A549 (cell line): ENCODE measurements at regions not wholly inside any gene's neighbourhood (a gene's known extent, or its start where the extent isn't known, plus 50 kb on each side); places are given as distances from the start of the nearest gene placed in this dataset.

ENCODE experiments used
- ATAC-seq, 2 experiments: fragments of 200-7000 bp in 1 of 2; fragments of >200 bp in 1 of 2; cut with Nextera tagmentation in 1 of 2; cut with Tn5 transposase in 1 of 2; 3 replicates each; pipeline versions ENCODE4 v1.8.0 to v1.9.1; 2018 to 2020; ENCODE audit warnings: mild to moderate bottlenecking in 1 of 2, moderate library complexity in 1 of 2
- CTCF ChIA-PET: fragments of 300-600 bp; sonication (Branson Sonifier 250); formaldehyde crosslinking; extraction: SDS; loops from one replicate; lab custom pipeline; 2021; ENCODE audit warnings: antibody characterized with exemption, inconsistent platforms; lab: Yijun Ruan, JAX
- POLR2A ChIA-PET: fragments of 350-600 bp; formaldehyde crosslinking; extraction: SDS; loops from one replicate; lab custom pipeline; 2021; ENCODE audit warnings: antibody characterized with exemption, inconsistent platforms; lab: Yijun Ruan, JAX
- DNase-seq, 2 experiments: peaks; one replicate each; pipeline versions ENCODE4 v3.0.0 to v3.0.0-alpha.2; 2011 to 2016; ENCODE audit warnings: low read depth in 1 of 2, low spot score in 1 of 2
- FAIRE-seq: peaks from 2 replicates; lab custom pipeline; 2011; peaks lifted over from hg19 to GRCh38; lab: Jason Lieb, UNC
- H3K27ac ChIP-seq, 2 experiments: fragments of >200 bp; sonication (Bioruptor Twin); formaldehyde crosslinking; 3 replicates each; pipeline ENCODE4 v1.5.1; 2016 to 2017
- H3K4me1 ChIP-seq: fragments of >200 bp; sonication (Bioruptor Twin); formaldehyde crosslinking; 3 replicates; pipeline ENCODE4 v1.6.1; 2016
- H3K4me2 ChIP-seq: fragments of >200 bp; sonication (Bioruptor Twin); formaldehyde crosslinking; 3 replicates; pipeline ENCODE4 v1.6.1; 2016
- H3K4me3 ChIP-seq: fragments of >200 bp; sonication (Bioruptor Twin); formaldehyde crosslinking; 3 replicates; pipeline ENCODE4 v1.5.1; 2016
- H3K9me3 ChIP-seq: fragments of >200 bp; sonication (Bioruptor Twin); formaldehyde crosslinking; 3 replicates; pipeline ENCODE4 v1.6.1; 2016
- CBX2 ChIP-seq: fragments of 200-600 bp; sonication (generic); IDR thresholded peaks from 2 replicates; pipeline ENCODE4 v1.6.1; 2016; ENCODE audit warnings: low read depth, mild to moderate bottlenecking, borderline replicate concordance
- CBX8 ChIP-seq: fragments of 200-600 bp; sonication (generic); IDR thresholded peaks from 2 replicates; pipeline ENCODE4 v1.6.1; 2016
- CHD2 ChIP-seq: fragments of 150-350 bp; IDR thresholded peaks from 2 replicates; pipeline ENCODE4 v1.6.1; 2014; ENCODE audit warnings: low read length; ENCODE audit not compliant: partially characterized antibody
- CHD4 ChIP-seq: fragments of 200-600 bp; sonication (generic); IDR thresholded peaks from 2 replicates; pipeline ENCODE4 v1.6.1; 2016; ENCODE audit warnings: antibody characterized with exemption, mild to moderate bottlenecking, borderline replicate concordance
- EHF ChIP-seq: fragments of 250-450 bp; sonication (Bioruptor Pico); IDR thresholded peaks from 2 replicates; pipeline ENCODE4 v1.5.0; 2020; ENCODE audit warnings: mild to moderate bottlenecking
- ESRRA ChIP-seq: fragments of 150-350 bp; IDR thresholded peaks from 2 replicates; pipeline ENCODE4 v1.6.1; 2014; ENCODE audit warnings: mild to moderate bottlenecking, low read length, borderline replicate concordance
- GATA3 ChIP-seq: IDR thresholded peaks from 2 replicates; pipeline ENCODE4 v1.6.1; 2012; ENCODE audit warnings: borderline replicate concordance
- HDAC2 ChIP-seq: fragments of 200-600 bp; sonication (generic); IDR thresholded peaks from 2 replicates; pipeline ENCODE4 v1.6.1; 2016
- HEYL ChIP-seq: fragments of 250-450 bp; sonication (Bioruptor Pico); IDR thresholded peaks from 2 replicates; pipeline ENCODE4 v1.8.0; 2021; ENCODE audit warnings: mild to moderate bottlenecking, moderate library complexity
- HOXA7 ChIP-seq: fragments of 250-450 bp; sonication (Bioruptor Pico); IDR thresholded peaks from 2 replicates; pipeline ENCODE4 v1.5.0; 2020; ENCODE audit warnings: mild to moderate bottlenecking, moderate library complexity
- HOXB13 ChIP-seq: fragments of 250-450 bp; sonication (Bioruptor Pico); IDR thresholded peaks from 2 replicates; pipeline ENCODE4 v1.5.0; 2020; ENCODE audit warnings: low read depth, mild to moderate bottlenecking, moderate library complexity
- HOXB5 ChIP-seq: fragments of 250-450 bp; sonication (Bioruptor Pico); IDR thresholded peaks from 2 replicates; pipeline ENCODE4 v1.5.0; 2020; ENCODE audit warnings: mild to moderate bottlenecking, moderate library complexity
- JUNB ChIP-seq: fragments of >200 bp; sonication (Bioruptor Twin); formaldehyde crosslinking; IDR thresholded peaks from 2 replicates; pipeline ENCODE4 v1.6.1; 2016
- KDM5A ChIP-seq: fragments of 200-600 bp; sonication (generic); IDR thresholded peaks from 2 replicates; pipeline ENCODE4 v1.6.1; 2016; ENCODE audit warnings: antibody characterized with exemption, mild to moderate bottlenecking
- NPAS2 ChIP-seq: fragments of 250-450 bp; sonication (Bioruptor Pico); IDR thresholded peaks from 2 replicates; pipeline ENCODE4 v1.8.0; 2022; ENCODE audit warnings: mild to moderate bottlenecking, moderate library complexity, borderline replicate concordance
- NR3C1 ChIP-seq: fragments of >200 bp; sonication (Bioruptor Twin); formaldehyde crosslinking; IDR thresholded peaks from 3 replicates; pipeline ENCODE4 v1.6.1; 2017
- PHF8 ChIP-seq: fragments of 200-600 bp; sonication (generic); IDR thresholded peaks from 2 replicates; pipeline ENCODE4 v1.6.1; 2016; ENCODE audit warnings: low read depth, mild to moderate bottlenecking, antibody characterized with exemption, moderate library complexity, borderline replicate concordance
- RARB ChIP-seq: fragments of 250-450 bp; sonication (Bioruptor Pico); IDR thresholded peaks from 2 replicates; pipeline ENCODE4 v1.8.0; 2021; ENCODE audit warnings: mild to moderate bottlenecking, moderate library complexity
- RCOR1 ChIP-seq: fragments of 150-350 bp; IDR thresholded peaks from 2 replicates; pipeline ENCODE4 v1.6.1; 2014; ENCODE audit warnings: antibody characterized with exemption, low read length, low read depth
- SREBF2 ChIP-seq: fragments of 450-650 bp; IDR thresholded peaks from 2 replicates; pipeline ENCODE4 v1.6.1; 2014; ENCODE audit warnings: mild to moderate bottlenecking, moderate library complexity
- ZNF302 ChIP-seq: fragments of 250-450 bp; sonication (Bioruptor Pico); IDR thresholded peaks from 2 replicates; pipeline ENCODE4 v1.9.0; 2021; ENCODE audit warnings: inconsistent platforms, mild to moderate bottlenecking, moderate library complexity
- WGBS: methylation state at CpG from one replicate; pipeline ENCODE4 v1.1.6; 2017; ENCODE audit errors: missing lambda C conversion rate; 5-methylcytosine and 5-hydroxymethylcytosine counted together
- TF ChIP-seq, protein P1 (sequence below): fragments of 250-450 bp; sonication (Bioruptor Pico); IDR thresholded peaks from 2 replicates; pipeline ENCODE4 v1.5.0; 2021; ENCODE audit warnings: mild to moderate bottlenecking, moderate library complexity, borderline replicate concordance
- TF ChIP-seq, protein P2 (sequence below): IDR thresholded peaks from 2 replicates; pipeline ENCODE4 v1.6.1; 2012
- TF ChIP-seq, protein P3 (sequence below): fragments of >200 bp; sonication (Bioruptor Twin); formaldehyde crosslinking; IDR thresholded peaks from 2 replicates; pipeline ENCODE4 v1.6.1; 2016
- TF ChIP-seq, protein P4 (sequence below): fragments of 200-600 bp; sonication (generic); IDR thresholded peaks from 2 replicates; pipeline ENCODE4 v1.6.1; 2016; ENCODE audit warnings: antibody characterized with exemption, mild to moderate bottlenecking, moderate library complexity
- TF ChIP-seq, protein P5 (sequence below): IDR thresholded peaks from 2 replicates; pipeline ENCODE4 v1.6.1; 2012

DNA sequence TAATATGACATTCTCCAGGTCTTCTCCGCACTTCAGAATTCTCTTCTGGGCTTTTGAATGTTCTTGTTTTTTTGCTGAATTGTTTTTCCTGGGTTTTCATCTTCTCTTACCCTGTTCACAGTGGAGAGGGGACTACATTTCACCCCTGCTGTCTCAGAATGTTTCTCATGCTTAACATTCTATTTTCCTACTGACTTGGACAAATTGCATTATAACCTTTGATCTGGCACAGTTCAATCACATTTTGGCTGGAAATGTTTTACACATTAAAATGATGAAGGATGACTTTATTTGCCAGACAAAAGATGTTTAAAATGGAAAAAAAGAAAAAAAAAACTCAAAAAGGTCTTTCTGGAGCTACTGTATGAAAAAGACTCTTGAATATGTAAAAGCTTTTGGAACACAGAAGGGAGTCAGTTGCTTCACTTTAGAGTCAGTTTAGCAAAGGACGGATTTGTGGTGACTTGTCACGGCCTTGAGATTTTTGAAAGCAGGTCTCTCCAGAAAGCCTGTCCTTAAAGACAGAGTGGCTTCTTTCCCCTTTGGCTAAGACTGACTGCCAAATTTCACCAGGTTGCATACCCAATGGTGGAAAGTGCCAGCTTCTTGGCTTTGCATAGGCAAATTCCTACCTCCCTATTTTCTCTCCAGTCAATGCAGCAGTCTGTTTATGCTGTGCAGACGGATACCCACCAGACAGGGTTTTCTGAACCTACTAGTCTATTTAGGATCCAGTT is 401.0 kb upstream of the TBL1XR1 start:
- Histone ChIP-seq H3K4me1 (peaks cover 60% of the 10 kb centered on the region), H3K4me2 (no peak overlapping the region), H3K4me3 (no peak overlapping the region), H3K27ac (peak overlapping the region in 1 of 2 experiments; percentile 75; a peak in 3 of 6 replicates), H3K9me3 (no peaks in the 10 kb centered on the region)
- DNase-seq (no peak), ATAC-seq (no peak), FAIRE-seq (no peak)
- TF ChIP-seq RARB (CRISPR knock-in tag), result no peak
- TF ChIP-seq, protein P1, sequence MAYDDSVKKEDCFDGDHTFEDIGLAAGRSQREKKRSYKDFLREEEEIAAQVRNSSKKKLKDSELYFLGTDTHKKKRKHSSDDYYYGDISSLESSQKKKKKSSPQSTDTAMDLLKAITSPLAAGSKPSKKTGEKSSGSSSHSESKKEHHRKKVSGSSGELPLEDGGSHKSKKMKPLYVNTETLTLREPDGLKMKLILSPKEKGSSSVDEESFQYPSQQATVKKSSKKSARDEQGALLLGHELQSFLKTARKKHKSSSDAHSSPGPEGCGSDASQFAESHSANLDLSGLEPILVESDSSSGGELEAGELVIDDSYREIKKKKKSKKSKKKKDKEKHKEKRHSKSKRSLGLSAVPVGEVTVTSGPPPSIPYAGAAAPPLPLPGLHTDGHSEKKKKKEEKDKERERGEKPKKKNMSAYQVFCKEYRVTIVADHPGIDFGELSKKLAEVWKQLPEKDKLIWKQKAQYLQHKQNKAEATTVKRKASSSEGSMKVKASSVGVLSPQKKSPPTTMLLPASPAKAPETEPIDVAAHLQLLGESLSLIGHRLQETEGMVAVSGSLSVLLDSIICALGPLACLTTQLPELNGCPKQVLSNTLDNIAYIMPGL, result no peak
- no peak for TF ChIP-seq JUNB
- no peak for TF ChIP-seq CHD4
- TF ChIP-seq EHF, result no peak
- no peak for TF ChIP-seq ZNF302
- TF ChIP-seq CHD2, result no peak
- TF ChIP-seq GATA3, result no peak
- no peak for TF ChIP-seq ESRRA
- no peak for TF ChIP-seq CBX2
- TF ChIP-seq, protein P2, sequence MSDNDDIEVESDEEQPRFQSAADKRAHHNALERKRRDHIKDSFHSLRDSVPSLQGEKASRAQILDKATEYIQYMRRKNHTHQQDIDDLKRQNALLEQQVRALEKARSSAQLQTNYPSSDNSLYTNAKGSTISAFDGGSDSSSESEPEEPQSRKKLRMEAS, result no peak
- no peak for TF ChIP-seq SREBF2
- no peak for TF ChIP-seq HOXA7 (CRISPR knock-in tag)
- TF ChIP-seq KDM5A, result no peak
- no peak for TF ChIP-seq NR3C1
- no peak for TF ChIP-seq HDAC2
- TF ChIP-seq HOXB13 (CRISPR knock-in tag), result no peak
- TF ChIP-seq, protein P3, sequence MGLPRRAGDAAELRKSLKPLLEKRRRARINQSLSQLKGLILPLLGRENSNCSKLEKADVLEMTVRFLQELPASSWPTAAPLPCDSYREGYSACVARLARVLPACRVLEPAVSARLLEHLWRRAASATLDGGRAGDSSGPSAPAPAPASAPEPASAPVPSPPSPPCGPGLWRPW, result no peak
- ChIA-PET POLR2A (no interaction called here), CTCF (no interaction called here)
- 89% methylated on average over 4 of the region's 4 CpGs for WGBS

DNA sequence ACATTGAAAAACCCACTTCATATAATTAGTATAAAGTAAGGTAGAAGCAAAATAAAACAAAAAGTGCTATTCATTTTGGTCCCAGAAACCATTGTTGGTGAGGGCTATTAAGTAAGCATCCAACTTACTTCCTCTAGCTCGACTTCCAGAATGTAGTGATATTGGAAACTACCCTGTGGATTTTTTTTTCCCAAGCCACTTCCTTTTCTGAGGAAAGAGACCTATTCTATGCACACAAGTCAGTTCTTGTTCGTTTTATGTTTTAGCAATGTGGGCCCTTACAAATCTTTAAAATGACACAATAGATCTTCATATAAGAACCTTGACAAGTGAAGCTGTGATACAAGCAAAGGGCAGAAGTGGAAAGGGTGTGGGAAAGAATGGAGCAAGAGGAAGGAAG is 402.0 kb upstream of the TBL1XR1 start:
- ChIA-PET POLR2A (no interaction called here), CTCF (no interaction called here)
- H3K4me1 ChIP-seq, result peaks cover 50% of the 10 kb centered on the region

DNA sequence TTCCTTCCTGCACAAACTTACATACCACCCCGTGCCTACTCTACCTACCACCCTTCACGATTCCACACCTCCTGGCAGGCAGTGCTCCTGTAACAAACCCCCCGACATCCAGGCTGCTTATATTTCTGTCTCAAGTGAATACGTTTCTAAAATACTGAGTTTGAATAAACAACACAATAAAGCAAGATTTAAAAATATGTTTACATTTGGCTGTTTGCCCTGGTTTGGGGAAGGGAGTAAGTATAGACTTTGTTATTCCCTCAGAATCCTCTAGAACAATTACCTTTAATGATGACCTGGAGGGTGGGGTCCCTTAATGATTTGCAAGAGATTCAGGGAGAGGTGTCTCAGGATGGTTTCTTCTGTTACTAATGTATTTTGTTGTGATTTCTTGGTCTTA is 402.6 kb upstream of the TBL1XR1 start:
- POLR2A ChIA-PET, result no interaction called here
- peak overlapping the region in 1 of 2 experiments; percentile 32; a peak in 1 of 6 replicates for H3K27ac ChIP-seq
- CTCF ChIA-PET, result no interaction called here
- ATAC-seq, result no peak
- H3K9me3 ChIP-seq, result no peaks in the 10 kb centered on the region
- no peak for FAIRE-seq
- no peak for DNase-seq
- no peak overlapping the region for H3K4me2 ChIP-seq
- no peak overlapping the region for H3K4me3 ChIP-seq
- H3K4me1 ChIP-seq, result peaks cover 44% of the 10 kb centered on the region
- WGBS, result 85% methylated on average over 4 of the region's 4 CpGs
- TF ChIP-seq, protein P4, sequence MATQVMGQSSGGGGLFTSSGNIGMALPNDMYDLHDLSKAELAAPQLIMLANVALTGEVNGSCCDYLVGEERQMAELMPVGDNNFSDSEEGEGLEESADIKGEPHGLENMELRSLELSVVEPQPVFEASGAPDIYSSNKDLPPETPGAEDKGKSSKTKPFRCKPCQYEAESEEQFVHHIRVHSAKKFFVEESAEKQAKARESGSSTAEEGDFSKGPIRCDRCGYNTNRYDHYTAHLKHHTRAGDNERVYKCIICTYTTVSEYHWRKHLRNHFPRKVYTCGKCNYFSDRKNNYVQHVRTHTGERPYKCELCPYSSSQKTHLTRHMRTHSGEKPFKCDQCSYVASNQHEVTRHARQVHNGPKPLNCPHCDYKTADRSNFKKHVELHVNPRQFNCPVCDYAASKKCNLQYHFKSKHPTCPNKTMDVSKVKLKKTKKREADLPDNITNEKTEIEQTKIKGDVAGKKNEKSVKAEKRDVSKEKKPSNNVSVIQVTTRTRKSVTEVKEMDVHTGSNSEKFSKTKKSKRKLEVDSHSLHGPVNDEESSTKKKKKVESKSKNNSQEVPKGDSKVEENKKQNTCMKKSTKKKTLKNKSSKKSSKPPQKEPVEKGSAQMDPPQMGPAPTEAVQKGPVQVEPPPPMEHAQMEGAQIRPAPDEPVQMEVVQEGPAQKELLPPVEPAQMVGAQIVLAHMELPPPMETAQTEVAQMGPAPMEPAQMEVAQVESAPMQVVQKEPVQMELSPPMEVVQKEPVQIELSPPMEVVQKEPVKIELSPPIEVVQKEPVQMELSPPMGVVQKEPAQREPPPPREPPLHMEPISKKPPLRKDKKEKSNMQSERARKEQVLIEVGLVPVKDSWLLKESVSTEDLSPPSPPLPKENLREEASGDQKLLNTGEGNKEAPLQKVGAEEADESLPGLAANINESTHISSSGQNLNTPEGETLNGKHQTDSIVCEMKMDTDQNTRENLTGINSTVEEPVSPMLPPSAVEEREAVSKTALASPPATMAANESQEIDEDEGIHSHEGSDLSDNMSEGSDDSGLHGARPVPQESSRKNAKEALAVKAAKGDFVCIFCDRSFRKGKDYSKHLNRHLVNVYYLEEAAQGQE, result no peak
- TF ChIP-seq, protein P1, result no peak
- TF ChIP-seq NR3C1 (no peak), ZNF302 (no peak), NPAS2 (no peak), HEYL (CRISPR knock-in tag) (no peak), RCOR1 (no peak), PHF8 (no peak), JUNB (no peak)

More for the DNA sequence above, 402.0 kb upstream of the TBL1XR1 start:
- TF ChIP-seq HOXB5 (CRISPR knock-in tag) (no peak), ESRRA (no peak), JUNB (no peak), ZNF302 (no peak), CBX8 (no peak)
- TF ChIP-seq, protein P5, sequence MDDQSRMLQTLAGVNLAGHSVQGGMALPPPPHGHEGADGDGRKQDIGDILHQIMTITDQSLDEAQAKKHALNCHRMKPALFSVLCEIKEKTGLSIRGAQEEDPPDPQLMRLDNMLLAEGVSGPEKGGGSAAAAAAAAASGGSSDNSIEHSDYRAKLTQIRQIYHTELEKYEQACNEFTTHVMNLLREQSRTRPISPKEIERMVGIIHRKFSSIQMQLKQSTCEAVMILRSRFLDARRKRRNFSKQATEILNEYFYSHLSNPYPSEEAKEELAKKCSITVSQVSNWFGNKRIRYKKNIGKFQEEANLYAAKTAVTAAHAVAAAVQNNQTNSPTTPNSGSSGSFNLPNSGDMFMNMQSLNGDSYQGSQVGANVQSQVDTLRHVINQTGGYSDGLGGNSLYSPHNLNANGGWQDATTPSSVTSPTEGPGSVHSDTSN, result no peak
- 66% methylated on average over 2 of the region's 2 CpGs for WGBS
- no peak overlapping the region for H3K4me2 ChIP-seq
- DNase-seq (no peak), ATAC-seq (no peak), FAIRE-seq (no peak)
- no peak overlapping the region for H3K4me3 ChIP-seq
- H3K9me3 ChIP-seq, result no peaks in the 10 kb centered on the region
- peak overlapping the region in 1 of 2 experiments; percentile 32; a peak in 1 of 6 replicates for H3K27ac ChIP-seq
